Uterus (tissue), 3 donors: ENCODE measurements at regions not wholly inside any gene's neighbourhood (a gene's known extent, or its start where the extent isn't known, plus 50 kb on each side); places are given as distances from the start of the nearest gene placed in this dataset.

ENCODE experiments used
- DNase-seq, 2 donors: peaks; one replicate each; pipeline ENCODE4 v3.0.0-alpha.2; 2019 to 2020
- H3K27ac ChIP-seq, 2 donors: fragments of 200-600 bp; sonication (generic); 1 replicate in 1 of 2; 2 replicates in 1 of 2; pipeline ENCODE4 v1.5.1; 2016 to 2018
- H3K27me3 ChIP-seq, 2 donors: fragments of 200-600 bp; sonication (generic); one replicate each; pipeline ENCODE4 v1.5.1; 2018 to 2019; ENCODE audit warnings: control low read depth in 1 of 2
- H3K36me3 ChIP-seq, 2 donors: fragments of 200-600 bp; sonication (generic); one replicate each; pipeline ENCODE4 v1.5.1; 2019; ENCODE audit warnings: control low read depth in 1 of 2
- H3K4me1 ChIP-seq, 2 donors: fragments of 200-600 bp; sonication (generic); one replicate each; pipeline ENCODE4 v1.5.1; 2018 to 2019; ENCODE audit warnings: control low read depth in 1 of 2
- H3K4me3 ChIP-seq, 2 donors: fragments of 200-600 bp; sonication (generic); 1 replicate in 1 of 2; 2 replicates in 1 of 2; pipeline ENCODE4 v1.5.1; 2018 to 2019; ENCODE audit warnings: mild to moderate bottlenecking in 1 of 2
- H3K9me3 ChIP-seq, 2 donors: fragments of 200-600 bp; sonication (generic); one replicate each; pipeline ENCODE4 v1.5.1; 2019; ENCODE audit warnings: control low read depth in 1 of 2
- POLR2A ChIP-seq, 2 donors: fragments of 450-650 bp; IDR thresholded peaks; one replicate each; pipeline ENCODE4 v1.6.1; 2016; ENCODE audit warnings: antibody characterized with exemption in 2 of 2, mild to moderate bottlenecking in 1 of 2, moderate library complexity in 1 of 2
- intact Hi-C: fragments of 100-400 bp; cut with DNase I; formaldehyde crosslinking; loops from one replicate; pipeline ENCODE4 v1.15.1; 2023; ENCODE audit warnings: low total_unique reads
- TF ChIP-seq, protein P1 (sequence below), 4 experiments: fragments of 200-600 bp in 2 of 4; fragments of 450-650 bp in 2 of 4; sonication (generic) in 2 of 4; IDR thresholded peaks; one replicate each; pipeline ENCODE4 v1.5.1; 2016 to 2019; ENCODE audit warnings: antibody characterized with exemption in 4 of 4, mild to moderate bottlenecking in 2 of 4, moderate library complexity in 1 of 4
- donor health status: DM: yes; HTN: yes; CAD: no.

DNA sequence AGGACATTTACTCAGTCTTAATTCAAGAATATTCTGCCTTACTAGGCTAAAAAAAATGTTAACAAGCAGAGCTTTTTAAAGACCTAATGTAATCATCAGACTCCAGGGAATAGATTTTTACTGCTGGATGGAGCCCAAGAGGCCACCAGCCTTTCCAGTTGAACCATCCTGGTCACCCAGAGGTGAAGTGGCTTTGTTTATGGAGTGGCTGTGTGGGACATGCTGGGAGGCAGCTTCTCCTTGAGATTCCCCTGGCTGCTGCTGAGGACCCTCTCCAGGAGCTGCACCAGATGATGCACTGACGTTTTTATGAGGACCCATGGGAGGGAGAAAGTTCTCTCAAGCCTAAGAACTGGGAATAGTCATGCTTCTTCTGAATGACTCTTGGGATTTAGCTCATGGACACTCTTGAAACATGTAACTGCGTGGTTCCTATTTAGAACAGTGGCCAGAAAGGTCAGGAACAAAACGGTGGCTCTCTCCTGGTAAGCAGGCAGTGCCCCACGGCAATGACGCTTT, 205.9 kb upstream of the MIR17HG start:
- no peak overlapping the region for H3K4me3 ChIP-seq
- H3K9me3 ChIP-seq, result no peaks in the 10 kb centered on the region
- intact Hi-C loops, result no loop called here
- no peaks in the 10 kb centered on the region for H3K27me3 ChIP-seq
- TF ChIP-seq POLR2A (IDR thresholded peaks at IDR 0.05), result no peak
- TF ChIP-seq, protein P1, sequence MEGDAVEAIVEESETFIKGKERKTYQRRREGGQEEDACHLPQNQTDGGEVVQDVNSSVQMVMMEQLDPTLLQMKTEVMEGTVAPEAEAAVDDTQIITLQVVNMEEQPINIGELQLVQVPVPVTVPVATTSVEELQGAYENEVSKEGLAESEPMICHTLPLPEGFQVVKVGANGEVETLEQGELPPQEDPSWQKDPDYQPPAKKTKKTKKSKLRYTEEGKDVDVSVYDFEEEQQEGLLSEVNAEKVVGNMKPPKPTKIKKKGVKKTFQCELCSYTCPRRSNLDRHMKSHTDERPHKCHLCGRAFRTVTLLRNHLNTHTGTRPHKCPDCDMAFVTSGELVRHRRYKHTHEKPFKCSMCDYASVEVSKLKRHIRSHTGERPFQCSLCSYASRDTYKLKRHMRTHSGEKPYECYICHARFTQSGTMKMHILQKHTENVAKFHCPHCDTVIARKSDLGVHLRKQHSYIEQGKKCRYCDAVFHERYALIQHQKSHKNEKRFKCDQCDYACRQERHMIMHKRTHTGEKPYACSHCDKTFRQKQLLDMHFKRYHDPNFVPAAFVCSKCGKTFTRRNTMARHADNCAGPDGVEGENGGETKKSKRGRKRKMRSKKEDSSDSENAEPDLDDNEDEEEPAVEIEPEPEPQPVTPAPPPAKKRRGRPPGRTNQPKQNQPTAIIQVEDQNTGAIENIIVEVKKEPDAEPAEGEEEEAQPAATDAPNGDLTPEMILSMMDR (IDR thresholded peaks at IDR 0.05), result no peak
- no peak overlapping the region for H3K27ac ChIP-seq
- no peak for DNase-seq
- no peaks in the 10 kb centered on the region for H3K36me3 ChIP-seq
- H3K4me1 ChIP-seq, result no peaks in the 10 kb centered on the region

DNA sequence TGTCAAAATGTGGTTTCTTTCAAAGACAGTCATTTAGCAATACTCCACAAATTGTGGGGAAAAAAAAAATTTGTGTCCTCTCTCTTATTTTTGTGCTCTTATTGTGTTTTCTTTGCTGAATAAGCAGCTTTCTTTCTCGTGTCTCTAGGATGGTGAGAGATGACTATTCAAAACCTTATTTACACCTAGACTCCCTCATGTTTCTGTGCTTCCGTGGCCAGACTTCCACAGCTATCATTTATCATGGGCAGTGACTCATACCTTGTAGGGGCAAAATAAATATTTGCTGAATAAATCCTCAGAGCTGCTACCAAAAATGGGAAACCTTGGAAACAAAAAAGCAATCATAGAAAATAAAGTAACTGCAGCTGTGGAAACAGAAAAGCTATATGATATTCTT, 204.9 kb upstream of the MIR17HG start:
- Histone ChIP-seq H3K36me3 (no peaks in the 10 kb centered on the region), H3K27ac (no peak overlapping the region), H3K4me1 (no peaks in the 10 kb centered on the region), H3K9me3 (no peaks in the 10 kb centered on the region), H3K27me3 (no peaks in the 10 kb centered on the region), H3K4me3 (no peak overlapping the region)
- intact Hi-C loops, result no loop called here
- DNase-seq, result no peak
- TF ChIP-seq, protein P1 (IDR thresholded peaks at IDR 0.05), result no peak
- TF ChIP-seq POLR2A (IDR thresholded peaks at IDR 0.05), result no peak

DNA sequence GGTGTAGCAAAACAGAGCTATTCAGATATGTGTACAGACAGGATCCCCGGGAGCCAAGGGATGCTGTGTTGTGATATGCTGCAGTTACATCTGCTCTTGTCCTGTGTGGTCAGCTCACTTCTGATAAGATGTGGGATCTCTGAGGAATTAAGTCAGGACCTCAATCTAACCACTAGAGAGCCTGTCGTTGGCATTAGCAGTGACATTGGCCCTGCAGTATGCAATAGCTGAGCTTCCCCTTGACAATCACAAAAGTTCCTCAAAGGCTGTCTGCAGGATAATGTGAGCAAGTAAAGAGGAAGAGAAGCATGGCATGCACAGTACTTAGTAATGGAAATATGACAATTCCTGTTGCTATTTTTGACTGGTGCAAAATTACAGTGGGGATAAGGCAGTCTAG, 203.4 kb upstream of the MIR17HG start:
- TF ChIP-seq, protein P1 (IDR thresholded peaks at IDR 0.05), result no peak
- no peak for TF ChIP-seq POLR2A (IDR thresholded peaks at IDR 0.05)

DNA sequence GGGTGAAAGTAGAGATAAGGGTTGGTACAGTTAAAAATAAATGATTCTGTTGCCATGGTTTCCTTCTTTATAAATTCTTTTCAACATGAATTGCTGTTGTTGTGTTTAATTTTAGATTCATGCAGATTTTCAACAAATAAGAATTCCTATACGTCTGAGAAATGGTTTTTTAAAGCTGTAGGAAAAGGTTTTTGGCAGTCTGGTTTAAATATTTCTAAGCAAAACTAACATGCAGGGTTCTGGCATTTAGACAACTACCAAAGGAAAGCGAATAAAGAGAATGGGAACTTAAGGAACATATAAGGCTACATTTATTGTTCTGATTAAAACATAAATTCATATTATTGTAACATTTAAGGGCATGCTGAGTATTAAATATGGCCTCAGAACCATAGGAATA, 203.0 kb upstream of the MIR17HG start:
- Histone ChIP-seq H3K36me3 (no peaks in the 10 kb centered on the region), H3K4me1 (no peaks in the 10 kb centered on the region), H3K27me3 (no peaks in the 10 kb centered on the region), H3K9me3 (no peaks in the 10 kb centered on the region), H3K4me3 (no peak overlapping the region), H3K27ac (no peak overlapping the region)
- TF ChIP-seq POLR2A (IDR thresholded peaks at IDR 0.05), result no peak
- TF ChIP-seq, protein P1 (IDR thresholded peaks at IDR 0.05), result no peak
- intact Hi-C loops, result no loop called here
- DNase-seq, result no peak

More for the DNA sequence above, 203.4 kb upstream of the MIR17HG start:
- no peaks in the 10 kb centered on the region for H3K36me3 ChIP-seq
- H3K27me3 ChIP-seq, result no peaks in the 10 kb centered on the region
- intact Hi-C loops, result no loop called here
- no peaks in the 10 kb centered on the region for H3K4me1 ChIP-seq
- H3K27ac ChIP-seq, result no peak overlapping the region
- H3K9me3 ChIP-seq, result no peaks in the 10 kb centered on the region
- no peak for DNase-seq
- H3K4me3 ChIP-seq, result no peak overlapping the region

DNA sequence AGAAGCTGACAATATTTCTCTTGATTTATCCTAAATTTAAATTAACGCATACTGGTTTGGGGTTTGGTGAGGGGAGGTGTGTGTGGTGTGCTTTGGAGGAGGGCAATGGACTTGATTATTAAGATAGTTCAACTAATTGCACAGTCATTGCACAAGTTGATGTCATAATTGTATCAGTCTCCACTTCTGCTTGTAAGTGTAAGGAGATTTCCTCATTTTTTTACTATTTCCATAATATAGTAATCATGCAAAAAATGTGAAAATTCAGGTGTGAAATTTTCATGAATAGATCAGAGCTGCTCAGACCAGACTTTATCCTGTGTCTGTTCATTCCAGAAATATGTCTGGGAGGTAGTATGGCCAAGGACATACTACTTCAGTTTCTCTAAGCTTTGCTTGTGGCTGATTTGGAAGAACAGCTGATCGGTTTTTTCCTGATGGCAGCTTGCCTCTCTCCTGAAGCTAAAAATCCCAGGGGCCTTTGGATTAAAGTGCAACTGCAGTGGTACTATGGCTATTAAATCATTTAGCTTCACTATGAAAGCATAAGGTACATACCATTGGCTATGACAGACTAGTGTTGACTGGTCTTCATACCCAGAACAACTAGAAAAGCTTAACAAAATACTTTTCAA, 201.8 kb upstream of the MIR17HG start:
- H3K27ac ChIP-seq, result no peak overlapping the region
- no peaks in the 10 kb centered on the region for H3K27me3 ChIP-seq
- no peak for DNase-seq
- no peak for TF ChIP-seq POLR2A (IDR thresholded peaks at IDR 0.05)
- TF ChIP-seq, protein P1 (IDR thresholded peaks at IDR 0.05), result no peak
- intact Hi-C loops, result no loop called here
- no peaks in the 10 kb centered on the region for H3K36me3 ChIP-seq
- no peaks in the 10 kb centered on the region for H3K9me3 ChIP-seq
- no peak overlapping the region for H3K4me3 ChIP-seq
- no peaks in the 10 kb centered on the region for H3K4me1 ChIP-seq
